ENCODE measurements at regions not wholly inside any gene's neighbourhood (a gene's known extent, or its start where the extent isn't known, plus 50 kb on each side); places are given as distances from the start of the nearest gene placed in this dataset.

DNA sequence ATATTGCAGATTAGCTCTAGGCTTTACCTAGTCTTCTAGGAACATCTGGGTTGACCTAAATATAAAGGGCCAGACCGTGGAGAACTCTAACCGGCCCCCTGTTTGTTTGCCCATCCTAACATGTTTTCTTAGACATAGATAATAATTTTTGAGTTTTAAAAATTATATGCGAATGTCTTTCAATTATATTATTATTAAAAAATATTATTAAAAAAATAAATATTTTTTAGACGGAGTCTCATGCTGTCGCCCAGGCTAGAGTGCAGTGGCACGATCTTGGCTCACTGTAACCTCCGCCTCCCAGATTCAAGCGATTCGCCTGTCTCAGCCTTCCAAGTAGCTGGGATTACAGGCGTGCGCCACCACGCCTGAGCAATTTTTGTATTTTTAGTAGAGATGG lies 318.5 kb downstream of the INHBA start:
- TF ChIP-seq FOXM1 (IDR thresholded peaks at IDR 0.05; ENCODE audit: borderline replicate concordance, low read depth) (no peak), TAF1 (IDR thresholded peaks at IDR 0.05; ENCODE audit: low read depth) (no peak), RAD21 (IDR thresholded peaks at IDR 0.05; ENCODE audit: low read depth) (no peak), CREB1 (IDR thresholded peaks at IDR 0.05; ENCODE audit: low read depth) (no peak)
- TF ChIP-seq, protein P1, sequence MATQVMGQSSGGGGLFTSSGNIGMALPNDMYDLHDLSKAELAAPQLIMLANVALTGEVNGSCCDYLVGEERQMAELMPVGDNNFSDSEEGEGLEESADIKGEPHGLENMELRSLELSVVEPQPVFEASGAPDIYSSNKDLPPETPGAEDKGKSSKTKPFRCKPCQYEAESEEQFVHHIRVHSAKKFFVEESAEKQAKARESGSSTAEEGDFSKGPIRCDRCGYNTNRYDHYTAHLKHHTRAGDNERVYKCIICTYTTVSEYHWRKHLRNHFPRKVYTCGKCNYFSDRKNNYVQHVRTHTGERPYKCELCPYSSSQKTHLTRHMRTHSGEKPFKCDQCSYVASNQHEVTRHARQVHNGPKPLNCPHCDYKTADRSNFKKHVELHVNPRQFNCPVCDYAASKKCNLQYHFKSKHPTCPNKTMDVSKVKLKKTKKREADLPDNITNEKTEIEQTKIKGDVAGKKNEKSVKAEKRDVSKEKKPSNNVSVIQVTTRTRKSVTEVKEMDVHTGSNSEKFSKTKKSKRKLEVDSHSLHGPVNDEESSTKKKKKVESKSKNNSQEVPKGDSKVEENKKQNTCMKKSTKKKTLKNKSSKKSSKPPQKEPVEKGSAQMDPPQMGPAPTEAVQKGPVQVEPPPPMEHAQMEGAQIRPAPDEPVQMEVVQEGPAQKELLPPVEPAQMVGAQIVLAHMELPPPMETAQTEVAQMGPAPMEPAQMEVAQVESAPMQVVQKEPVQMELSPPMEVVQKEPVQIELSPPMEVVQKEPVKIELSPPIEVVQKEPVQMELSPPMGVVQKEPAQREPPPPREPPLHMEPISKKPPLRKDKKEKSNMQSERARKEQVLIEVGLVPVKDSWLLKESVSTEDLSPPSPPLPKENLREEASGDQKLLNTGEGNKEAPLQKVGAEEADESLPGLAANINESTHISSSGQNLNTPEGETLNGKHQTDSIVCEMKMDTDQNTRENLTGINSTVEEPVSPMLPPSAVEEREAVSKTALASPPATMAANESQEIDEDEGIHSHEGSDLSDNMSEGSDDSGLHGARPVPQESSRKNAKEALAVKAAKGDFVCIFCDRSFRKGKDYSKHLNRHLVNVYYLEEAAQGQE (IDR thresholded peaks at IDR 0.05; ENCODE audit: low read depth) = no peak
- TF ChIP-seq, protein P2, sequence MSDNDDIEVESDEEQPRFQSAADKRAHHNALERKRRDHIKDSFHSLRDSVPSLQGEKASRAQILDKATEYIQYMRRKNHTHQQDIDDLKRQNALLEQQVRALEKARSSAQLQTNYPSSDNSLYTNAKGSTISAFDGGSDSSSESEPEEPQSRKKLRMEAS (IDR thresholded peaks at IDR 0.05) = no peak

Measured in Ishikawa (cell line).